GM18870 (cell line): ENCODE measurements at regions not wholly inside any gene's neighbourhood (a gene's known extent, or its start where the extent isn't known, plus 50 kb on each side); places are given as distances from the start of the nearest gene placed in this dataset.
"Not testable (repeated sequence)": the region's sequence is repeated elsewhere in the genome, so short reads cannot be mapped to it uniquely, and the experiment has no call there.

ENCODE experiments used
- ATAC-seq: cut with Tn5 transposase; IDR thresholded peaks from one replicate; pipeline ENCODE4 v1.9.1; 2021; ENCODE audit warnings: moderate library complexity; ENCODE audit not compliant: unreplicated experiment

DNA sequence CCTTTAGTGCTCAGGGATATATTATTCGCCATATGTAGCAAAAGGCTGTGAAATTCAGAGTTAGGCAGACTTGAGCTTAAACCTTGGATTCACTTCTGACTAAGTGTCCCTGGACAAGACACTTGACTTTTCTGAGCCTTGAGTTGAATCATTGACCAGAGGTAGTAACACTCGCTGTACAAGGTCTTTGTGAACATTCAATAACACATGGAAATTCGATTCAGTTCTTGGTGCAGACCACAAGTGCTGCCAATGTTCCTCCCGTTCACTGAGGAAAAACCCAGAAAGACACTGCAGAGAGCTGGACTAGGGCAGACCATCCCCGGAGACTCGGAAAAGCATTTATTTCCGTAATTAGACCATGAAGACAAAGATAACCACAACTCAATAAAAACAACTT, 901.4 kb downstream of the AACS start:
- ATAC-seq, result no peak

DNA sequence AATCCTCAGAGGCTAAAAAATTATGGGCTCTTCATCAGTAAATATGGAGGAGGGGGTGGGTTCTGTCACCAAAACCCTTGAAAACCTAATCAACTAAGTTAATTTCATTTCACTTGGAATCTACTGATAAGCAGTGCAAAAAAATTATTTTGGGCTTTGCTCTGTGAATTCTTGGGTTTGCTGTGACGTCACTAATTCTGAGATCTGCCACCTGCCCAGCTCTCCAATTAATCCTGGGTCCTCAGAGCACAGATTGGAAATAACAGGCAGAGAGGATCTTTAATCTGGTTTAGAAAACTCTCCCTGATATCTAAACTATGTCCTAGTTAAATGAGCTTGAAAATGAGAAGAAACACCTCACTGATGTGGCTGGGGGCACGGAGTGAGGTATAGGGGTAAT, 903.2 kb downstream of the AACS start:
- ATAC-seq, result no peak

DNA sequence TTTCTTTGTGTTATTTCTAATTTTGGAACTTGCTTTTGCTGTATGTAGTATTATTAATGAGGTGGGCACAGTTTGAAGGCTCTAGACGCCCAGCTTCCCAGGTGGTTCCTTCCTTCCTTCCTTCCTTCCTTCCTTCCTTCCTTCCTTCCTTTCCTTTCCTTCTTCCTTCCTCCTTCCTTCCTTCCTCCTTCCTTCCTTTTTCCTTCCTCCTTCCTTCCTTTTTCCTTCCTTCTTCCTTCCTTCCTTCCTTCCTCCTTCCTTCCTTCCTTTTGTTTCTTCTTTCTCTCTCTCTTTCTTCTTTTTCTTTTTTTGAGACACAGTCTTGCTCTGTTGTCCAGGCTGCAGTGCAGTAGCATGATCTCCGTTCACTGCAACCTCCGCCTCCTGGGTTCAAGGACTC, 906.7 kb downstream of the AACS start:
- ATAC-seq, result no peak

DNA sequence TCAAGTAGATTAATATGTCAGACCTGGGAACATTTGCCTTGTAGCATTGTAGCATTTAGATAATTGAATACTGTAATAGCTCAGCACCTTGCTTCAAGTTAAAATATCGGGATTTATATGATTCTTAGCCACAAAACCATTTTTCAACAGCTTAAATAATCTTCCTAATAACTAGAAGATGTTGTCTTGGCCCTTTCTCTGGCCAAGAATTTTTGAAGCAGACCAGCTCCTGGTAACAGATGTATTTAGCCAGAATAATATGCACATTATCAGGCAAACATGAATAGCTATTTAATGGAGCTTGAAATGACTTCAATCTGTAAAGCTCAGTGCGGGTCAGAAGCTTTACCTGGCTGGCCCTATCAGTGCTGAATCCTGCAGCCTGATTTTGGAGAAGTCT, 913.1 kb downstream of the AACS start:
- no peak for ATAC-seq

DNA sequence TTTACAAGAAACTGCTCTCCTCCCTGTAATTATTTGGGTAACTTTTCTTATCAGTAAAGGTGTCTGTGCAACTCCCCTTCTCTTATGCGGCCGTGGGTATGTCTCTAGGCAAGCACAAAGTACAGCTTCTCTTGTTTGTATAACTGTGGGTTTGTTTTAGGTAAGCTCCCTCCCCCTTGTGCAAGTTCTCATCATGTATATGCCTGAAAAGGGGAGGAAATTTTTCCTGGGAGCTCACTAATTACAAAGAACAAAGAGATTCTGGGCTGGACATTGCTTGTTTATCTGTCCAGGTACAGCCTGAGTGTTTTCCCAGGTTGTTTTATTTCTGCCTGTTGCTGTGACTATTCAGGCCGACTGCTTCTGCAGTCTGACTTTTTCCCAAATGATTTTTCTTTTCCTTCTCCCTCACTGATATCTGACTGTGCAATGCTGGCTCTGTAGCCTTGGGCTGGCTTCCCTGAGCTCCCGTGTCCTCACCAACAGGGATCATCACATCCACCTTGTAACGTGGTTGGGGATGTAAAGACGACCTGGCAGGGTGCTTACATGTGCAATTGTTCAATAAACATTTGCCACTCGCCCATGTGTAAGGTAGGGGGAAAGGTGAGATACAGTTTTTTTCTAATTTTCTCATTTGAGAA, 916.5 kb downstream of the AACS start:
- ATAC-seq, result no peak

DNA sequence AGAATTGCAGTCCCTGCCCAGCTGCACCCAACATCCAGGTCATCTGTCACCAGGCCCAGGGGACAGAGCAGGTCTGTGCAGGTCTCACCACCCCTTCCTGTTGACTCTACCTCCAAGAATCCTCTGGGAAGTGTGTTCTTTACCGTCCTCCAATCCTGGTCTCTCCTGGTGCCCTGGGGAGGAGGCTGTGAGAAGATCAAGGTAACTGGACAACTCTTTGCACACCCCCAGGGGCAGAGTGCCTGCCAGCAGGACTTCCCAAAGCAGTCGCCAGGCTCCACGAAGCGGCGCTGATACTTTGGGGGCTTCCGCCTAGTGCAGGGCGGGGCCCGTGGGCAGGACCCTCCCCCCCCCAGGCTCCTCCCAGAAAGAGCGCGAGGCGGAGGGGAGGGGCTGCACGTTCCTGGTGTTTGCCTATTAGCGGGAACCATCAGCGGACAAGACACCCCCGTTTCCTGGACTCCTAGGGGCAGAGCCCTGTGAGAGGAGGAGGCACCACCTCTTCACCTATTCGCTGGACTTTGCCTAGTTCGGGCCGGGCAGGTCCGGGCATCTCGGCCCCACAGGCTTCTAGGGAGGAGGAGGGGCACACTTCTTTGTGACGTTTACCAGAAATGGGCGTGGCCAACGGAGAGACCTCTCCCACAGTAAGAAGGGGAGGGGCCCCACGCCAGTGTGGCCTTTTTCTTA, 918.0 kb downstream of the AACS start:
- ATAC-seq, result no peak

DNA sequence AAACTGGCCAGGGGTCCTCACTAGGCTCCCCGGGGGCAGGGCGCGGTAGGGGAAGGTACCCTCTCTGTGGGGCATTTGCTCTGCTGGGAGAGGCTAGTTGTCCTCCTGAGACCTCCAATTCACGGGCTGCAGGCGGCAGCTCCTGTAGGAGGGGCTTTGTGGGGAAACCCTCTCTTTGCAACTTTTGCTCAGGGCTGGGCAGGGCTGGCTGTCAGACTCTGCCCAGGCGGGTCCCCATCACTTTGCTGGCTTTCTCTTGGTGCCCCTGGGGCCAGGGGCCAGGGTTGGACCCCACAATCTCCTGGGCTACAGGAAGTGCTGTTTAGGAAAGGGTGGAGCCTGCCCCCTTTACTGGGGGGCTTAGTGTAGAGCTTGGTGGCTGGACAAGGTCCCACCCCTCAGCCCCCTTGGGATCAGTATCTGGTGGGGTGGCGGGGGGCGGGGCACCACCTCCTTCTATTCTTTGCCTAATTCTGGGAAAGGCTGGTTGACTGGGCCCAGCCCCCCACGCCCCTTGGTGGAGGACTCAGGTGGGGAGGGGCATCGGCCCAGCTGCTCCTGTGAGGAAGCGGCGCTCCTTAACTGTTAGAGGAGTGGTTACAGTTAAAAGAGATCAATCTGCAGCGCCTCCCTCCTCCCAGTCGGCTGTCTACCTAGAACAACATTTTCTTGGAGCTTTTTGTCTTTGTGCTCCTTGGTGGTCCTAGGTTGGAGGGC, 918.7 kb downstream of the AACS start:
- ATAC-seq, result no peak

DNA sequence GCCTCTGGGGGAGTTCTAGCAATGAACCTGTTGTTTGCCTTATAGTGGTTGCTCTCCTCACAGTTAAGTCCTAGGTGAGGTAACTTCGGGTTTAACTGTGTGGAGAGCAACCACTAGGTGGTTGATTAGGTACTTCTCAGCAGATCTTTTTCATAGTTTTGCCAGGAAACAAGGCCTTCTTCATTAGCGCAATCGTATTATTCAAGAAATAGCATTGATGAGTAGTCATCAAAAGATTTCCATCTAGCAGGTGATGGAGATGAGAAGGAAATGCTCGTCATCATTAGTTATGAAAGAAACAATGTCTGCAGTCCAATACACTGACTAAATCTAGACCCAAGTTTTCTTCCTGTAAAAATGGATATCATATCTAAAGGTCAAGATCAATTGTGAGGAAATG, 923.3 kb downstream of the AACS start:
- no peak for ATAC-seq

DNA sequence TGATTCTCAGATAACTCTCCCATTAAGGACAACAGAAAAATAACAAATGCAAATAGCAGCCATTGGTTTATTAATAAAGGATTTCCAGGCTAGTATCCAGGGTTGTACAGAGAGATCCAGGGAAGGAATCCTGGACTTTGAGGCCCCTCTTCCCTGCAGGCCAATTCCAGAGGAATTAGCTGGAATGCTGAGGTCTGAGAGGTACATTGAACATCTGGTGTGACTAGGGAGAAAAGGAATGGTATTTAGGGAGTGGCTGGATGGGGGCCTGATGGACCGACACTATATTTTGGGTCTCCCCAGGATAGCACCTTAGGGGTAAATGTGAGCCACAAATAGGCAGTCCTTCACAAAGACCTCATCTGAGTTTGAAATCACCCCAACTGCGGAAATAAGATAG, 924.5 kb downstream of the AACS start:
- no peak for ATAC-seq

DNA sequence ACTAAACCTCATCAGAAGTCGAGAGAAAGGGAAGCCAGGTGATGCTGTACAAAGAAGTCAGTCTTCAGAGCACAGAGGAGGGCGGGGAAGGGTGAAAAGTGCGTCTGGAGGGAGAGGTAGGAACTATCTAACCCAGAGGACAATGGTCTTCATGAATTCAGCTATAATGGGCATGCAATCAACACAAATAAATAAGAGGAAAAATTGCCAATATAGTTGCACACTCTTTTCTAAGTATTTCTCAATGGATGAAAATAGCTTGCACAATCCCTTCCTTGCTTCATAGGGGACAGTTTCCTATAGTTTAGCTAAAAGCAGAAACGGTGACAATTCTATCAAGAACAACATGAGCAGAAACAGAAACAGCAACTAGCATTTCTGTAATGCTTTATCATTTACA, 931.2 kb downstream of the AACS start:
- ATAC-seq, result no peak

DNA sequence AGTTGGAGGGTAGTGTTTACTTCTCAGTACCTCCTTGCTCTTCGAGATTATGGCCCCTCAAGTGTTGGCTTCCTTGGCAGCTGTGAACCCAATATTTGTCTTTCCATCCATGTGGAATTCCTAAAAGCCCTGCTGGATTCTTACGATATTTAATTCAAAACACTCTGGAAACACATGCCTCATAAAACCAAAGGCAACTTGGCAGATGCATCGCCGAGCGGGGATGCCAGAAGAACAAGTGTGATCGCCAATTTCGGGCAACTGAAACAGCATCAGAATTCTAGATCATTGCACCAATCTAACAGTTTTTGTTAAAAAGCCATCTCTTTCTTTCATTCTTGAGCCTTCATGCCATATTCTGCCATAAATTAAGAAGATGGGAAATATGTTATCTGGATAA, 934.4 kb downstream of the AACS start:
- no peak for ATAC-seq

DNA sequence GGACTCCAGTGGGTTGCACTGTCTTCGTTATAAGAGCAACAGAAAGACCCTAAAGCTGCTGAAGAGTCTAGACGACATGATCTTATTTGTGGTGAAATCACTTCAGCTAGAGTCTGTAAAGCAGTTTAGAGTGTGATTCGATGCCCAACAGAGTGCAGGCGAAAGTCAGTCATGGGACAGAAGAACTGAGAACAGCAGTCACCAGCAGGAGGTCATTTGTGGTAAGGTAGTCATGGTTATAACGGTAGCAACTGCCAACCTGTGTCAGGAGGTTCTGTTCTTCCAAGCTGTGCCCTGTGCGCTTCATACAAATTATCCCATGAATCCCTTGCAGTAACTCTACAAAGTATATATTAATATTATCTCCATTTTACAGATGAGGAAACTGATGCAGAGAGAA, 954.1 kb downstream of the AACS start:
- no peak for ATAC-seq

DNA sequence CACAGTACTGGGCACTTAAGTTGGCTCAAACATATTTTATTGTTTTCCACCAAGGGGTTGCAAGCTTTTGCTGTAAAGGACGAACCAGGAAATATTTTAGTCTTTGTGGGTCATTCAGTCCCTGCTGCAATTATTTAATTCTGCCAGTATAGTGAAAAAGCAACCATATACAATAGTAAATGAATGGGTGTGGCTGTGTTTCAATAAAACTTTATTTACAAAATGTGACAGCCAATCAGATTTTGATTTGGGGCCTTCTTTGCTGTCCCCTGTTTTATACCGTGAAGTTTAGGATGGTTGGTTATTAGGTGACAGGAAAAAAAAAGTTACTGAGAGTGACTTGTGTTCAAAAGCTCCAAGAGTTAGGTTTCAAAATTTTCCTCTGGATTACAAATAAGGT, 956.4 kb downstream of the AACS start:
- no peak for ATAC-seq

DNA sequence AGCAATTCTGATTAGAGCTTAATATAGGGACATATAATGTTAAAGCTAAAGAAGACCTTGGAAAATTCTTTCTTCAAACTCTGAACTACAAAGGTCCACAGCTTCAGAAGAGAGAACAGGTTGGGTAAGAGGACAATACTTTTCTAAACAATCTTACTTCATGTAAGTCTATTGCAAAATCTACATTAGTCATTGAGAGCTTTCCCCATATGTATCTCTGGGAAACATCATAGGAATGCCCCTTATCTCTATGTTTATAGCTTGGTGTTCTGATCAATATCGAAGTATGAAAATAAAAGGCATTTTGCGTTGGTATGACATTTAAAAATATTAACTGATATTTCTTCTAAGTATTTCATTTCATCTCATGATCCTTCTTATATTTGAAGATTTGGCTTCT, 962.6 kb downstream of the AACS start:
- no peak for ATAC-seq

DNA sequence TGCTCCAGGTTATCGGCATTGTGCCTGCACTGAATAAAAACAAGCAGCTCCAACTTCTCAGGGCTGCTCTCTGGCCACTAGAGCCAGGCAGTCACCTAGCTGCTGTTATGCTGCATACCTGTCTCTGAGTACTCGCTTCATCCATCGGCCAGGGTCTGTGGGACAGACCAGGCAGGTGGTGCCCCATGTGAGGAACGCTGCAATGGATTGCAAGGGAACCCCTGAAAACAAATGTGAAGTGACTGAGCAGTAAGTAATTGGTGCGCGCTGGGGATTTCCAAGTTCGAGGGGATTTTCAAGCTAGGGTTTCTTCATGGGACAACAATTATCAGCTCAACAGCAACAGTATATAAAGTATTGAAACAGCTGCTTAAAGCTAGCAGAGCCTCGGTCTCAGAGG, 965.3 kb downstream of the AACS start:
- ATAC-seq, result no peak

DNA sequence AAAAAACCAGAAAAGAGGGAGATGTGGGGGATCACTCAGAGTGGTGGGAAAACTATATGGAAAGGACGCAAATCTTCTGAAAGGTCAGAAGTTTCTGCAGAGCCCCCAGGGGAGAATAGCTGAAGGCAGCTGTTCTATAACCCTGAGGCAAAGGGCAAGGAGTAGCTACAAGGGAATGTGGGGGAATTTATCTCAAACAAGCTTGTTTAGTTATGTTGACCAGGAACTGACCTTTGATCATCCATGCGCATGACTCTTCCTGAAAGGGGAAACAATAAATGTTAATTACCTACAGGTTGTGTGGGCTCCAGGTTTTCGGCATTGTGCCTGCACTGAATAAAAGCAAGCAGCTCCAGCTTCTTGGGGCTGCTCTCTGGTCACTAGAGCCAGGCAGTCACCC, 968.5 kb downstream of the AACS start:
- no peak for ATAC-seq

DNA sequence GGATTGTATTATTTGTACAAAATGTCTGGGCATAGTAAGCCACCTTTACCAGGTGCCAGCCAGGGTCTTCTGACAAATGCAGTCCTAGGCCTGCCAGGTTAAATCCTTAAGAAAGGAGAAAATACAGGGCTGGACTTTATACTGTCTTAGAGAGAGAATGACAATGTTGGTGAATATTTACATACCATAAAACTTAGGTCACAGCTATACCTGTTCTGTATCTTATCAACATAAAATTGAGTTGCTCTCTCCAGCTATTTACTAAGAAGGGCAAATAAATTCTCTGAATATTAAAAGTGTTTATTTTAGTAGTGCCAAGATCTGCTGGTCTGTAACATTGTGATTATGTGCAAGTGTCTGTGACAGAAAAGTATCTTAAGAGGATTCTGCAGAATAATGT, 971.1 kb downstream of the AACS start:
- ATAC-seq, result no peak

DNA sequence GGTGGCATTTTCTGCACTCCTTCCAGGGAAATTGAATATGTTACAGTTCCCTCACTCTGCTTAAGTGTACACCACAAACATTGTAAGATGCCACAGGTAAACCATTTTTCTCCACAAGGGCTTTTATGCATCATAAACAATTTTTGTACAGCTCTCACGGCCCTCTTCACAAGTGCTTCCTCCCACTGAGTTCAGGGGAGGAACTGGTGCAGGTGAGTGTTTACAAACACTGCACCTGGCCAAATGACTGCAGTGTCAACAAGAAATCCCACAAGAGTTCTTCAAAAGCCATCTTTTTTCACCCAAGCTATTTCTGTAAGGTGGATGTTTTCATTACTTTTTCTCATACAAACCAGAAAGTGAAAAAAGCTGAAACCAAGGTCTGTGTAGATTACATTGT, 973.2 kb downstream of the AACS start:
- ATAC-seq, result no peak

DNA sequence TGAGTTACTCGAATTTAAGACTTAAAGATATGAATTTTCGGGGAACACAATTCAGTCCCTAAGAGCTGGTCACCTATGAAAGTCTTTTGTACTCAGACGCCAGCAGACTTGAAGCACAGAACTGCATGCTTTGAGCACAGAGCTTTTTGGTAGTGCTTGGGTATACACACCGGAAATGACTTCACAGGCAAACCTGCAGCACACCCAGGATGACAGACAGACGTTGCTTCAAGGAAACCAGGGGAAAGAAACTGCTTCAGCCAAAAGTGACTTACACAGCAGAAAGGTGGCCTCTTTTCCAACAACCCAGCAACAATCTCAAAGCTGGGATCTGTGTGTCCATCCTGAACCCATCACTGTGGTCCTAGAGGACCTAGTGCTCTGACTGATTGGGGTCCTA, 975.1 kb downstream of the AACS start:
- no peak for ATAC-seq

DNA sequence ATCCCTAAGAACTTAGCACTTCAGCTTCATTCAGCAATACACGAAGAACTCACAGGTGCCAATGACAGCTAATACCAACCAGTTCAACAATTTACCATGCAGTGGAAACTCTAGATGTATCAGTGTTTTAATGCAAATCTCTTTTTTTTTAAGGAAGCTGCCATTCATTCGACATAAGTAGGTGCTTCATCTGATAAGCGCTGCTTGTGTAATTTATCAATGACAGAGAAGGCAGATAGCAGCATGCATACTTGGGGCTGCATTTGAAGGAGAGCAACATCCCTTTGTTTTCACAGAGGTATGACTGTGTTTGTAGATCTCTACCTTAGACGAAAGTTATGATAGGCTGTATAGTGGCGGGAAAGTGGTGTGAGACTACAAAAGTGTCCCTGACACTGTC, 977.1 kb downstream of the AACS start:
- no peak for ATAC-seq

DNA sequence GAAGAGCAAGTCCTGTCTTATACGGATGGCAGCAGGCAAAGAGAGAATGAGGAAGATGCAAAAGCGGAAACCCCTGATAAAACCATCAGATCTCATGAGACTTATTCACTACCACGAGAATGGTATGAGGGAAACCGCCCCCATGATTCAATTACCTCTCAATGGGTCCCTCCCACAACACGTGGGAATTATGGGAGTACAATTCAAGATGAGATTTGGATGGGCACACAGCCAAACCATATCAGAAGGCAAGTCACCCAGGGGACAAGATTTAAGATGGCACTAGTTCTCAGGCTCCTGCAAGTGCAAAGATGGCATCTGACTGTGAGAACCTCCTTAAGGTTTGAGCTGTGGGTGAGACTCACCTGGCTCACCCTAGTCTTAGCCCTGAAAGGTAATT, 984.3 kb downstream of the AACS start:
- ATAC-seq, result not testable (repeated sequence)

DNA sequence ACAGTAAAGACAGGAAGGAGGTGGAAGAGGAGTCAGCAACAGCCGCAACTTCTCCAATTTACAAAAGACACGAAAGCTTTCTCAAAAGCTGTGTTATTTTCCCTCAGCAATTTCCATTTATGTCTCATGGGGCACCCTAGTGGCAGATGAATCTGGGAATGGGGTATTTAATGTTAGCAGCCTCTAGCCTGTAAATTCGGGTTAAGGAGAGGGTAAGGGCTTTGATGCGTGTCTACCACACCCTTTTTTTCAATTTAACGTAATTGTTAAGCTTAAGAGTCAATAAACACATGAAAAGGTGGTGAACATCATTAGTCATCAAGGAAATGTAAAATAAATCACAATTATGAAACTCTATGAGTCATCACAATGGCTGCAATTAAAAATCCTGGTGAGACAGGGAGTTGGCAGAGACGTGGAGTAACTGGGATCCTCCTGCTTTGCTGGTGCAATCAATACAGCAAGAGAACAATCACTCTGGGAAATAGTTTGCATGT, 986.4 kb downstream of the AACS start:
- no peak for ATAC-seq
